IMR-90 (cell line): ENCODE measurements at regions not wholly inside any gene's neighbourhood (a gene's known extent, or its start where the extent isn't known, plus 50 kb on each side); places are given as distances from the start of the nearest gene placed in this dataset.

ENCODE experiments used
- ATAC-seq: fragments of 200-7000 bp; cut with Tn5 transposase; 2 replicates; pipeline ENCODE4 v1.9.1; 2020; ENCODE audit warnings: low read depth, mild to moderate bottlenecking, moderate library complexity
- BruUV-seq: library from RNA; stranded (reverse); fragments of 400-500 nt; replicated peaks from 2 replicates; lab custom pipeline; 2021; lab: Mats Ljungman, UMichigan
- CTCF ChIA-PET: fragments of 300-600 bp; formaldehyde crosslinking; extraction: SDS; loops from one replicate; lab custom pipeline; 2021; ENCODE audit warnings: antibody characterized with exemption; lab: Yijun Ruan, JAX
- POLR2A ChIA-PET: fragments of 300-600 bp; sonication (Branson Sonifier 250); formaldehyde crosslinking; loops from one replicate; lab custom pipeline; 2022; ENCODE audit warnings: antibody characterized with exemption; ENCODE audit not compliant: unreplicated experiment; lab: Charles Lee
- DNase-seq: peaks from one replicate; pipeline ENCODE4 v3.0.0; 2013
- H2AFZ ChIP-seq: replicated peaks from 2 replicates; pipeline ENCODE3; 2013; ENCODE audit warnings: low read length, mild to moderate bottlenecking; ENCODE audit not compliant: poor library complexity
- H2AK5ac ChIP-seq: 2 replicates; pipeline ENCODE4 v1.6.1; 2013; ENCODE audit warnings: low read depth, low read length, inconsistent platforms
- H2AK9ac ChIP-seq: replicated peaks from 2 replicates; pipeline ENCODE3; 2013; ENCODE audit warnings: mild to moderate bottlenecking, low read depth, low read length, moderate library complexity; ENCODE audit not compliant: poor library complexity
- H2BK120ac ChIP-seq: 2 replicates; pipeline ENCODE4 v1.6.1; 2013; ENCODE audit warnings: low read depth, low read length, inconsistent platforms
- H2BK15ac ChIP-seq: 3 replicates; pipeline ENCODE4 v1.6.1; 2013; ENCODE audit warnings: low read depth, low read length, inconsistent platforms
- H2BK20ac ChIP-seq: 2 replicates; pipeline ENCODE4 v1.6.1; 2013; ENCODE audit warnings: low read depth, mild to moderate bottlenecking, inconsistent platforms, low read length, moderate library complexity
- H2BK5ac ChIP-seq: 2 replicates; pipeline ENCODE4 v1.6.1; 2013; ENCODE audit warnings: mild to moderate bottlenecking, low read depth, low read length, inconsistent platforms; ENCODE audit not compliant: poor library complexity, severe bottlenecking
- H3K14ac ChIP-seq: replicated peaks from 2 replicates; pipeline ENCODE4 v1.6.1; 2013; ENCODE audit warnings: low read depth, low read length, inconsistent platforms
- H3K18ac ChIP-seq: 2 replicates; pipeline ENCODE4 v1.6.1; 2013; ENCODE audit warnings: low read depth, low read length, control low read depth
- H3K23ac ChIP-seq: 2 replicates; pipeline ENCODE4 v1.6.1; 2013; ENCODE audit warnings: low read depth, low read length, inconsistent platforms
- H3K27ac ChIP-seq: 2 replicates; pipeline ENCODE4 v1.5.1; 2013; ENCODE audit warnings: mild to moderate bottlenecking, control low read depth, low read length; ENCODE audit not compliant: insufficient read depth
- H3K27me3 ChIP-seq: 2 replicates; pipeline ENCODE4 v1.6.1; 2013; ENCODE audit warnings: low read length; ENCODE audit not compliant: control insufficient read depth, insufficient read depth
- H3K36me3 ChIP-seq: 2 replicates; pipeline ENCODE4 v1.6.1; 2013; ENCODE audit warnings: low read length, mixed read lengths; ENCODE audit not compliant: control insufficient read depth, insufficient read depth
- H3K4ac ChIP-seq: 2 replicates; pipeline ENCODE4 v1.6.1; 2013; ENCODE audit warnings: low read depth, low read length, inconsistent platforms
- H3K4me1 ChIP-seq: 2 replicates; pipeline ENCODE4 v1.6.1; 2013; ENCODE audit warnings: low read length, mixed read lengths; ENCODE audit not compliant: control insufficient read depth, insufficient read depth
- H3K4me2 ChIP-seq: 2 replicates; pipeline ENCODE4 v1.6.1; 2013; ENCODE audit warnings: low read depth, mild to moderate bottlenecking, control low read depth, low read length, moderate library complexity
- H3K4me3 ChIP-seq: 2 replicates; pipeline ENCODE4 v1.5.1; 2013; ENCODE audit warnings: low read depth, mild to moderate bottlenecking, control low read depth, low read length, moderate library complexity; ENCODE audit not compliant: insufficient read depth
- H3K56ac ChIP-seq: 2 replicates; pipeline ENCODE4 v1.6.1; 2013; ENCODE audit warnings: low read length, inconsistent platforms; ENCODE audit not compliant: insufficient read depth; ENCODE audit errors: extremely low read depth
- H3K79me1 ChIP-seq, 2 experiments: 2 replicates each; pipeline ENCODE4 v1.6.1; 2013; ENCODE audit warnings: low read length in 2 of 2, inconsistent platforms in 1 of 2, low read depth in 1 of 2
- H3K9ac ChIP-seq: 2 replicates; pipeline ENCODE4 v1.6.1; 2013; ENCODE audit warnings: low read depth, low read length, control low read depth
- H3K9me1 ChIP-seq: 2 replicates; pipeline ENCODE4 v1.6.1; 2013; ENCODE audit warnings: low read length, inconsistent platforms; ENCODE audit not compliant: insufficient read depth
- H3K9me3 ChIP-seq: 2 replicates; pipeline ENCODE4 v1.6.1; 2013; ENCODE audit warnings: low read length; ENCODE audit not compliant: control insufficient read depth, insufficient read depth
- H4K20me1 ChIP-seq: 2 replicates; pipeline ENCODE4 v1.6.1; 2013; ENCODE audit warnings: low read length, inconsistent platforms; ENCODE audit not compliant: insufficient read depth
- H4K5ac ChIP-seq: 2 replicates; pipeline ENCODE4 v1.6.1; 2013; ENCODE audit warnings: mild to moderate bottlenecking, low read depth, low read length, control low read depth
- H4K8ac ChIP-seq, 2 experiments: 2 replicates each; pipeline ENCODE4 v1.6.1; 2013; ENCODE audit warnings: low read depth in 2 of 2, low read length in 2 of 2, control low read depth in 1 of 2, inconsistent platforms in 1 of 2
- H4K91ac ChIP-seq: 2 replicates; pipeline ENCODE4 v1.6.1; 2013; ENCODE audit warnings: low read depth, low read length, inconsistent platforms; ENCODE audit not compliant: insufficient read depth
- MAZ ChIP-seq: IDR thresholded peaks from 2 replicates; pipeline ENCODE4 v1.6.1; 2012; ENCODE audit warnings: low read depth, mild to moderate bottlenecking, low read length, improper control_type of control experiment, moderate library complexity, borderline replicate concordance
- WGBS, 2 experiments: methylation state at CpG; one replicate each; pipeline versions ENCODE4 v1.1.5 to v1.1.7; 2013; ENCODE audit warnings: missing lambda C conversion rate in 2 of 2; ENCODE audit not compliant: insufficient read length in 1 of 2; ENCODE audit errors: extremely low coverage in 2 of 2; 5-methylcytosine and 5-hydroxymethylcytosine counted together
- dilution Hi-C: fragments of 300-500 bp; cut with HindIII; formaldehyde crosslinking; loops from one replicate; pipeline ENCODE4 v1.14.3; 2018; ENCODE audit warnings: low sequenced_read_pairs; ENCODE audit not compliant: unreplicated experiment
- in situ Hi-C: fragments of 300-500 bp; cut with MboI; formaldehyde crosslinking; loops from 3 replicates; pipeline ENCODE4 v1.14.3; 2019; ENCODE audit warnings: low sequenced_read_pairs, inconsistent platforms, mixed read lengths
- intact Hi-C: fragments of 100-400 bp; cut with micrococcal nuclease; formaldehyde crosslinking; loops from 2 replicates; pipeline ENCODE4 v1.10.0; 2022

- ChIA-PET POLR2A (no interaction called here), CTCF (no interaction called here)
- H3K9ac ChIP-seq: no peak overlapping the region
- peaks cover 38% of the 10 kb centered on the region for H3K9me3 ChIP-seq
- no peaks in the 10 kb centered on the region for H3K36me3 ChIP-seq
- H3K4me1 ChIP-seq: no peaks in the 10 kb centered on the region
- no peak for TF ChIP-seq MAZ
- BruUV-seq: no TSS peak
- intact Hi-C loops (no loop called here), in situ Hi-C loops (no loop called here), dilution Hi-C loops (no loop called here)
- no peak overlapping the region for H3K56ac ChIP-seq
- no peak for DNase-seq
- no peak overlapping the region for H3K4me3 ChIP-seq
- no peak overlapping the region for H3K18ac ChIP-seq
- H3K27ac ChIP-seq: no peak overlapping the region
- H3K4ac ChIP-seq: no peak overlapping the region
- H3K4me2 ChIP-seq: no peak overlapping the region
- H3K9me1 ChIP-seq: no peaks in the 10 kb centered on the region
- H4K20me1 ChIP-seq: no peaks in the 10 kb centered on the region
- H2AFZ ChIP-seq: no peak overlapping the region
- no peak overlapping the region for H3K14ac ChIP-seq
- no CpG with 5 or more reads among the region's 4 CpGs for WGBS, 2 experiments
- H3K27me3 ChIP-seq: no peaks in the 10 kb centered on the region
- no peak overlapping the region for H4K8ac ChIP-seq
- H4K91ac ChIP-seq: no peak overlapping the region
- no peak overlapping the region for H4K5ac ChIP-seq
- H2BK15ac ChIP-seq: no peak overlapping the region
- no peak overlapping the region for H3K23ac ChIP-seq
- H2AK5ac ChIP-seq: no peak overlapping the region
- H2BK20ac ChIP-seq: no peak overlapping the region
- no peak overlapping the region for H2BK120ac ChIP-seq
- H2AK9ac ChIP-seq: no peak overlapping the region
- ATAC-seq: no peak
- no peak overlapping the region for H2BK5ac ChIP-seq
- no peaks in the 10 kb centered on the region for H3K79me1 ChIP-seq
Observed at GRCh38 chr12:130227641-130228040, 65.4 kb downstream of the FZD10 start.
